GM23338 (cell line): ENCODE measurements at regions not wholly inside any gene's neighbourhood (a gene's known extent, or its start where the extent isn't known, plus 50 kb on each side); places are given as distances from the start of the nearest gene placed in this dataset.

ENCODE experiments used
- ATAC-seq: fragments of 200-7000 bp; cut with Tn5 transposase; 3 replicates; pipeline ENCODE4 v1.9.1; 2020
- DNase-seq: peaks from one replicate; pipeline ENCODE4 v3.0.0-alpha.2; 2015; ENCODE audit warnings: low spot score
- H2AFZ ChIP-seq: fragments of 200-600 bp; sonication (generic); 2 replicates; pipeline ENCODE4 v1.8.0; 2016; ENCODE audit warnings: antibody characterized with exemption, mild to moderate bottlenecking, moderate library complexity
- H3F3A ChIP-seq: fragments of 200-600 bp; sonication (generic); replicated peaks from 2 replicates; pipeline ENCODE4 v1.8.0; 2017; ENCODE audit warnings: antibody characterized with exemption, mixed run types, low read depth
- H3K27ac ChIP-seq: fragments of 200-600 bp; sonication (generic); 2 replicates; pipeline ENCODE4 v1.6.1; 2016; ENCODE audit warnings: low read depth
- H3K27me3 ChIP-seq: fragments of 200-600 bp; sonication (generic); 2 replicates; pipeline ENCODE4 v1.8.0; 2016; ENCODE audit warnings: mild to moderate bottlenecking, mixed run types, moderate library complexity; ENCODE audit not compliant: insufficient read depth
- H3K36me3 ChIP-seq: fragments of 200-600 bp; sonication (generic); 2 replicates; pipeline ENCODE4 v1.8.0; 2016; ENCODE audit warnings: mild to moderate bottlenecking; ENCODE audit not compliant: insufficient read depth
- H3K4me1 ChIP-seq: fragments of 200-600 bp; sonication (generic); 2 replicates; pipeline ENCODE4 v1.8.0; 2016; ENCODE audit warnings: mild to moderate bottlenecking, moderate library complexity; ENCODE audit not compliant: insufficient read depth
- H3K4me2 ChIP-seq: fragments of 200-600 bp; sonication (generic); 2 replicates; pipeline ENCODE4 v1.7.1; 2017; ENCODE audit warnings: mixed run types
- H3K4me3 ChIP-seq: fragments of 200-600 bp; sonication (generic); 2 replicates; pipeline ENCODE4 v1.6.1; 2016; ENCODE audit warnings: mixed run types
- H3K79me2 ChIP-seq: fragments of 200-600 bp; sonication (generic); replicated peaks from 2 replicates; pipeline ENCODE4 v1.8.0; 2017; ENCODE audit warnings: mild to moderate bottlenecking; ENCODE audit not compliant: insufficient read depth
- H3K9me2 ChIP-seq: fragments of 200-600 bp; sonication (generic); 2 replicates; pipeline ENCODE4 v1.8.0; 2017; ENCODE audit not compliant: insufficient read depth
- H4K20me1 ChIP-seq: fragments of 200-600 bp; sonication (generic); replicated peaks from 2 replicates; pipeline ENCODE4 v1.8.0; 2017; ENCODE audit warnings: mild to moderate bottlenecking; ENCODE audit not compliant: insufficient read depth
- H3K27ac Mint-ChIP-seq: 2 replicates; pipeline ENCODE4 v1.8.0; 2020; ENCODE audit warnings: inconsistent platforms, mild to moderate bottlenecking, moderate library complexity, mixed read lengths
- H3K27me3 Mint-ChIP-seq: 3 replicates; pipeline ENCODE4 v1.8.0; 2022; ENCODE audit warnings: low read depth, mild to moderate bottlenecking, moderate library complexity, mixed read lengths, inconsistent platforms; ENCODE audit not compliant: insufficient read depth, poor library complexity
- H3K36me3 Mint-ChIP-seq: 3 replicates; pipeline ENCODE4 v1.8.0; 2021; ENCODE audit warnings: low read depth, mild to moderate bottlenecking, inconsistent platforms, moderate library complexity, mixed read lengths
- H3K4me1 Mint-ChIP-seq: 3 replicates; pipeline ENCODE4 v1.8.0; 2020; ENCODE audit warnings: mild to moderate bottlenecking, inconsistent platforms, mixed read lengths
- H3K4me3 Mint-ChIP-seq: 3 replicates; pipeline ENCODE4 v1.8.0; 2021; ENCODE audit warnings: moderate library complexity, mild to moderate bottlenecking, inconsistent platforms, mixed read lengths
- H3K9me3 Mint-ChIP-seq: 3 replicates; pipeline ENCODE4 v1.8.0; 2020; ENCODE audit warnings: moderate library complexity, mild to moderate bottlenecking, inconsistent platforms, mixed read lengths
- CREB1 ChIP-seq: fragments of 250-450 bp; sonication (Bioruptor Pico); IDR thresholded peaks from 2 replicates; pipeline ENCODE4 v1.5.0; 2020; ENCODE audit warnings: low read depth, mild to moderate bottlenecking, moderate library complexity
- CTCF ChIP-seq, 2 experiments: fragments of 200-600 bp in 1 of 2; sonication (generic) in 1 of 2; conservative IDR thresholded peaks; 2 replicates each; pipeline versions ENCODE4 v1.5.1 to v1.6.1; 2016 to 2017; ENCODE audit warnings: antibody characterized with exemption in 2 of 2, low read depth in 2 of 2, mild to moderate bottlenecking in 2 of 2, moderate library complexity in 1 of 2
- EZH2 ChIP-seq: fragments of 200-600 bp; sonication (generic); IDR thresholded peaks from one replicate; pipeline ENCODE4 v1.8.0; 2017; ENCODE audit warnings: antibody characterized with exemption, mild to moderate bottlenecking, low read depth; ENCODE audit not compliant: unreplicated experiment
- EZH2phosphoT487 ChIP-seq: fragments of 200-600 bp; sonication (generic); IDR thresholded peaks from one replicate; pipeline ENCODE4 v1.8.1; 2018; ENCODE audit warnings: antibody characterized with exemption; ENCODE audit not compliant: unreplicated experiment
- JUNB ChIP-seq: IDR thresholded peaks from one replicate; pipeline ENCODE4 v1.6.1; 2016; ENCODE audit warnings: antibody characterized with exemption; ENCODE audit not compliant: unreplicated experiment
- NANOG ChIP-seq: IDR thresholded peaks from 2 replicates; pipeline ENCODE4 v1.6.1; 2016; ENCODE audit warnings: antibody characterized with exemption, borderline replicate concordance
- POLR2AphosphoS5 ChIP-seq: IDR thresholded peaks from 2 replicates; pipeline ENCODE4 v1.6.1; 2016; ENCODE audit warnings: antibody characterized with exemption, low read depth
- STAT1 ChIP-seq: IDR thresholded peaks from one replicate; pipeline ENCODE4 v1.6.1; 2016; ENCODE audit warnings: antibody characterized with exemption; ENCODE audit not compliant: unreplicated experiment
- ZNF114 ChIP-seq: fragments of 250-450 bp; sonication (Bioruptor Pico); IDR thresholded peaks from 2 replicates; pipeline ENCODE4 v1.5.0; 2020; ENCODE audit warnings: mild to moderate bottlenecking, moderate library complexity
- ZNF331 ChIP-seq: fragments of 250-450 bp; sonication (Bioruptor Pico); IDR thresholded peaks from 2 replicates; pipeline ENCODE4 v1.5.0; 2020; ENCODE audit warnings: low read depth, mild to moderate bottlenecking, moderate library complexity
- TF ChIP-seq, protein P1 (sequence below): IDR thresholded peaks from 2 replicates; pipeline ENCODE4 v1.6.1; 2016; ENCODE audit warnings: antibody characterized with exemption
- TF ChIP-seq, protein P2 (sequence below): fragments of 250-450 bp; sonication (Bioruptor Pico); IDR thresholded peaks from 2 replicates; pipeline ENCODE4 v1.5.0; 2020; ENCODE audit warnings: mild to moderate bottlenecking, moderate library complexity
- TF ChIP-seq, protein P3 (sequence below): IDR thresholded peaks from one replicate; pipeline ENCODE4 v1.6.1; 2018; ENCODE audit warnings: antibody characterized with exemption; ENCODE audit not compliant: unreplicated experiment

GRCh38 chr9:81108391-81108790 is 581.0 kb downstream of the TLE1 start:
- no peaks in the 10 kb centered on the region for H3K36me3 ChIP-seq
- H2AFZ ChIP-seq, result peak overlapping the region; percentile 66; the same call in 1 of the 2 replicates
- no peak overlapping the region for H3K4me3 ChIP-seq
- TF ChIP-seq EZH2, result no peak
- TF ChIP-seq POLR2AphosphoS5, result no peak
- TF ChIP-seq, protein P1, sequence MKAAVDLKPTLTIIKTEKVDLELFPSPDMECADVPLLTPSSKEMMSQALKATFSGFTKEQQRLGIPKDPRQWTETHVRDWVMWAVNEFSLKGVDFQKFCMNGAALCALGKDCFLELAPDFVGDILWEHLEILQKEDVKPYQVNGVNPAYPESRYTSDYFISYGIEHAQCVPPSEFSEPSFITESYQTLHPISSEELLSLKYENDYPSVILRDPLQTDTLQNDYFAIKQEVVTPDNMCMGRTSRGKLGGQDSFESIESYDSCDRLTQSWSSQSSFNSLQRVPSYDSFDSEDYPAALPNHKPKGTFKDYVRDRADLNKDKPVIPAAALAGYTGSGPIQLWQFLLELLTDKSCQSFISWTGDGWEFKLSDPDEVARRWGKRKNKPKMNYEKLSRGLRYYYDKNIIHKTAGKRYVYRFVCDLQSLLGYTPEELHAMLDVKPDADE, result no peak
- no peak for TF ChIP-seq JUNB
- no peak for TF ChIP-seq EZH2phosphoT487
- TF ChIP-seq NANOG, result no peak
- no peak for TF ChIP-seq ZNF114 (CRISPR knock-in tag)
- no peak for TF ChIP-seq ZNF331 (CRISPR knock-in tag)
- TF ChIP-seq CTCF (conservative IDR thresholded peaks at IDR 0.05; ENCODE audit: low read depth in 2 of 2), result no peak
- no peak for TF ChIP-seq CREB1 (CRISPR knock-in tag)
- no peak for TF ChIP-seq STAT1
- TF ChIP-seq, protein P2, sequence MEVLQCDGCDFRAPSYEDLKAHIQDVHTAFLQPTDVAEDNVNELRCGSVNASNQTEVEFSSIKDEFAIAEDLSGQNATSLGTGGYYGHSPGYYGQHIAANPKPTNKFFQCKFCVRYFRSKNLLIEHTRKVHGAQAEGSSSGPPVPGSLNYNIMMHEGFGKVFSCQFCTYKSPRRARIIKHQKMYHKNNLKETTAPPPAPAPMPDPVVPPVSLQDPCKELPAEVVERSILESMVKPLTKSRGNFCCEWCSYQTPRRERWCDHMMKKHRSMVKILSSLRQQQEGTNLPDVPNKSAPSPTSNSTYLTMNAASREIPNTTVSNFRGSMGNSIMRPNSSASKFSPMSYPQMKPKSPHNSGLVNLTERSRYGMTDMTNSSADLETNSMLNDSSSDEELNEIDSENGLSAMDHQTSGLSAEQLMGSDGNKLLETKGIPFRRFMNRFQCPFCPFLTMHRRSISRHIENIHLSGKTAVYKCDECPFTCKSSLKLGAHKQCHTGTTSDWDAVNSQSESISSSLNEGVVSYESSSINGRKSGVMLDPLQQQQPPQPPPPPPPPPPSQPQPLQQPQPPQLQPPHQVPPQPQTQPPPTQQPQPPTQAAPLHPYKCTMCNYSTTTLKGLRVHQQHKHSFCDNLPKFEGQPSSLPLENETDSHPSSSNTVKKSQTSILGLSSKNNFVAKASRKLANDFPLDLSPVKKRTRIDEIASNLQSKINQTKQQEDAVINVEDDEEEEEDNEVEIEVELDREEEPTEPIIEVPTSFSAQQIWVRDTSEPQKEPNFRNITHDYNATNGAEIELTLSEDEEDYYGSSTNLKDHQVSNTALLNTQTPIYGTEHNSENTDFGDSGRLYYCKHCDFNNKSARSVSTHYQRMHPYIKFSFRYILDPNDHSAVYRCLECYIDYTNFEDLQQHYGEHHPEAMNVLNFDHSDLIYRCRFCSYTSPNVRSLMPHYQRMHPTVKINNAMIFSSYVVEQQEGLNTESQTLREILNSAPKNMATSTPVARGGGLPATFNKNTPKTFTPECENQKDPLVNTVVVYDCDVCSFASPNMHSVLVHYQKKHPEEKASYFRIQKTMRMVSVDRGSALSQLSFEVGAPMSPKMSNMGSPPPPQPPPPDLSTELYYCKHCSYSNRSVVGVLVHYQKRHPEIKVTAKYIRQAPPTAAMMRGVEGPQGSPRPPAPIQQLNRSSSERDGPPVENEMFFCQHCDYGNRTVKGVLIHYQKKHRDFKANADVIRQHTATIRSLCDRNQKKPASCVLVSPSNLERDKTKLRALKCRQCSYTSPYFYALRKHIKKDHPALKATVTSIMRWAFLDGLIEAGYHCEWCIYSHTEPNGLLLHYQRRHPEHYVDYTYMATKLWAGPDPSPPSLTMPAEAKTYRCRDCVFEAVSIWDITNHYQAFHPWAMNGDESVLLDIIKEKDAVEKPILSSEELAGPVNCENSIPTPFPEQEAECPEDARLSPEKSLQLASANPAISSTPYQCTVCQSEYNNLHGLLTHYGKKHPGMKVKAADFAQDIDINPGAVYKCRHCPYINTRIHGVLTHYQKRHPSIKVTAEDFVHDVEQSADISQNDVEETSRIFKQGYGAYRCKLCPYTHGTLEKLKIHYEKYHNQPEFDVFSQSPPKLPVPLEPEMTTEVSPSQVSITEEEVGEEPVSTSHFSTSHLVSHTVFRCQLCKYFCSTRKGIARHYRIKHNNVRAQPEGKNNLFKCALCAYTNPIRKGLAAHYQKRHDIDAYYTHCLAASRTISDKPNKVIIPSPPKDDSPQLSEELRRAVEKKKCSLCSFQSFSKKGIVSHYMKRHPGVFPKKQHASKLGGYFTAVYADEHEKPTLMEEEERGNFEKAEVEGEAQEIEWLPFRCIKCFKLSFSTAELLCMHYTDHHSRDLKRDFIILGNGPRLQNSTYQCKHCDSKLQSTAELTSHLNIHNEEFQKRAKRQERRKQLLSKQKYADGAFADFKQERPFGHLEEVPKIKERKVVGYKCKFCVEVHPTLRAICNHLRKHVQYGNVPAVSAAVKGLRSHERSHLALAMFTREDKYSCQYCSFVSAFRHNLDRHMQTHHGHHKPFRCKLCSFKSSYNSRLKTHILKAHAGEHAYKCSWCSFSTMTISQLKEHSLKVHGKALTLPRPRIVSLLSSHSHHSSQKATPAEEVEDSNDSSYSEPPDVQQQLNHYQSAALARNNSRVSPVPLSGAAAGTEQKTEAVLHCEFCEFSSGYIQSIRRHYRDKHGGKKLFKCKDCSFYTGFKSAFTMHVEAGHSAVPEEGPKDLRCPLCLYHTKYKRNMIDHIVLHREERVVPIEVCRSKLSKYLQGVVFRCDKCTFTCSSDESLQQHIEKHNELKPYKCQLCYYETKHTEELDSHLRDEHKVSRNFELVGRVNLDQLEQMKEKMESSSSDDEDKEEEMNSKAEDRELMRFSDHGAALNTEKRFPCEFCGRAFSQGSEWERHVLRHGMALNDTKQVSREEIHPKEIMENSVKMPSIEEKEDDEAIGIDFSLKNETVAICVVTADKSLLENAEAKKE (CRISPR knock-in tag), result no peak
- TF ChIP-seq, protein P3, sequence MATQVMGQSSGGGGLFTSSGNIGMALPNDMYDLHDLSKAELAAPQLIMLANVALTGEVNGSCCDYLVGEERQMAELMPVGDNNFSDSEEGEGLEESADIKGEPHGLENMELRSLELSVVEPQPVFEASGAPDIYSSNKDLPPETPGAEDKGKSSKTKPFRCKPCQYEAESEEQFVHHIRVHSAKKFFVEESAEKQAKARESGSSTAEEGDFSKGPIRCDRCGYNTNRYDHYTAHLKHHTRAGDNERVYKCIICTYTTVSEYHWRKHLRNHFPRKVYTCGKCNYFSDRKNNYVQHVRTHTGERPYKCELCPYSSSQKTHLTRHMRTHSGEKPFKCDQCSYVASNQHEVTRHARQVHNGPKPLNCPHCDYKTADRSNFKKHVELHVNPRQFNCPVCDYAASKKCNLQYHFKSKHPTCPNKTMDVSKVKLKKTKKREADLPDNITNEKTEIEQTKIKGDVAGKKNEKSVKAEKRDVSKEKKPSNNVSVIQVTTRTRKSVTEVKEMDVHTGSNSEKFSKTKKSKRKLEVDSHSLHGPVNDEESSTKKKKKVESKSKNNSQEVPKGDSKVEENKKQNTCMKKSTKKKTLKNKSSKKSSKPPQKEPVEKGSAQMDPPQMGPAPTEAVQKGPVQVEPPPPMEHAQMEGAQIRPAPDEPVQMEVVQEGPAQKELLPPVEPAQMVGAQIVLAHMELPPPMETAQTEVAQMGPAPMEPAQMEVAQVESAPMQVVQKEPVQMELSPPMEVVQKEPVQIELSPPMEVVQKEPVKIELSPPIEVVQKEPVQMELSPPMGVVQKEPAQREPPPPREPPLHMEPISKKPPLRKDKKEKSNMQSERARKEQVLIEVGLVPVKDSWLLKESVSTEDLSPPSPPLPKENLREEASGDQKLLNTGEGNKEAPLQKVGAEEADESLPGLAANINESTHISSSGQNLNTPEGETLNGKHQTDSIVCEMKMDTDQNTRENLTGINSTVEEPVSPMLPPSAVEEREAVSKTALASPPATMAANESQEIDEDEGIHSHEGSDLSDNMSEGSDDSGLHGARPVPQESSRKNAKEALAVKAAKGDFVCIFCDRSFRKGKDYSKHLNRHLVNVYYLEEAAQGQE, result no peak
- no peak for DNase-seq
- no peaks in the 10 kb centered on the region for H3K9me2 ChIP-seq
- H3K36me3 Mint-ChIP-seq, result no peaks in the 10 kb centered on the region
- H3K4me2 ChIP-seq, result no peak overlapping the region
- no peaks in the 10 kb centered on the region for H4K20me1 ChIP-seq
- H3K9me3 Mint-ChIP-seq, result no peaks in the 10 kb centered on the region; the same call in 2 of the 3 replicates
- no peak overlapping the region for H3K27ac ChIP-seq
- no peak for ATAC-seq
- H3K4me1 Mint-ChIP-seq, result peaks cover 33% of the 10 kb centered on the region
- H3K4me1 ChIP-seq, result peaks cover 25% of the 10 kb centered on the region
- H3F3A ChIP-seq, result no peaks in the 10 kb centered on the region
- no peaks in the 10 kb centered on the region for H3K27me3 ChIP-seq
- H3K79me2 ChIP-seq, result no peaks in the 10 kb centered on the region
- no peaks in the 10 kb centered on the region for H3K27me3 Mint-ChIP-seq
- H3K4me3 Mint-ChIP-seq, result no peak overlapping the region
- H3K27ac Mint-ChIP-seq, result no peak overlapping the region
